SK-N-SH (cell line): ENCODE measurements at regions not wholly inside any gene's neighbourhood (a gene's known extent, or its start where the extent isn't known, plus 50 kb on each side); places are given as distances from the start of the nearest gene placed in this dataset.

ENCODE experiments used
- CTCF ChIA-PET: fragments of 300-600, 350-600 bp; formaldehyde crosslinking; extraction: SDS; loops from one replicate; lab custom pipeline; 2021; lab: Yijun Ruan, JAX
- POLR2A ChIA-PET: fragments of 350-600 bp; sonication (Branson Sonifier 250); formaldehyde crosslinking; extraction: SDS; loops from one replicate; lab custom pipeline; 2020; ENCODE audit warnings: antibody characterized with exemption, inconsistent platforms; lab: Yijun Ruan, JAX
- DNase-seq: peaks from one replicate; pipeline ENCODE4 v3.0.0; 2012
- H2AFZ ChIP-seq: fragments of 200-600 bp; sonication (generic); 2 replicates; pipeline ENCODE4 v1.8.1; 2016; ENCODE audit warnings: antibody characterized with exemption, mild to moderate bottlenecking, low read depth
- H3F3A ChIP-seq: fragments of 200-600 bp; sonication (generic); replicated peaks from 2 replicates; pipeline ENCODE3; 2016; ENCODE audit warnings: antibody characterized with exemption, mild to moderate bottlenecking; ENCODE audit not compliant: insufficient read depth
- H3K27ac ChIP-seq, 2 experiments: fragments of 200-500 bp in 1 of 2; fragments of 200-600 bp in 1 of 2; sonication (Bioruptor generic) in 1 of 2; sonication (generic), shearing (Covaris generic) in 1 of 2; 2 replicates each; pipeline versions ENCODE4 v1.5.1 to v1.6.1; 2014 to 2016; ENCODE audit warnings: low read depth in 2 of 2, inconsistent platforms in 1 of 2, low read length in 1 of 2, mild to moderate bottlenecking in 1 of 2, mixed read lengths in 1 of 2
- H3K27me3 ChIP-seq: fragments of 200-600 bp; sonication (generic), shearing (Covaris generic); 2 replicates; pipeline ENCODE4 v1.6.1; 2016; ENCODE audit warnings: mixed run types; ENCODE audit not compliant: insufficient read depth
- H3K36me3 ChIP-seq, 2 experiments: fragments of 200-500 bp in 1 of 2; fragments of 200-600 bp in 1 of 2; sonication (Bioruptor generic) in 1 of 2; sonication (generic) in 1 of 2; replicated peaks in 1 of 2; 2 replicates each; pipeline versions ENCODE3 to v1.5.1; 2014 to 2016; ENCODE audit warnings: low read length in 1 of 2, mild to moderate bottlenecking in 1 of 2; ENCODE audit not compliant: insufficient read depth in 2 of 2, control insufficient read depth in 1 of 2
- H3K4me1 ChIP-seq, 2 experiments: fragments of 200-500 bp in 1 of 2; fragments of 200-600 bp in 1 of 2; sonication (Bioruptor generic) in 1 of 2; sonication (generic), shearing (Covaris generic) in 1 of 2; 2 replicates each; pipeline versions ENCODE4 v1.5.1 to v1.6.1; 2014 to 2016; ENCODE audit warnings: low read depth in 1 of 2, low read length in 1 of 2, mixed run types in 1 of 2; ENCODE audit not compliant: insufficient read depth in 2 of 2, control insufficient read depth in 1 of 2
- H3K4me2 ChIP-seq: fragments of 200-600 bp; sonication (generic), shearing (Covaris generic); 2 replicates; pipeline ENCODE4 v1.6.1; 2017; ENCODE audit warnings: mixed run types
- H3K4me3 ChIP-seq, 2 experiments: fragments of 200-500 bp in 1 of 2; fragments of 200-600 bp in 1 of 2; sonication (Bioruptor generic) in 1 of 2; sonication (generic), shearing (Covaris generic) in 1 of 2; 2 replicates each; pipeline versions ENCODE4 v1.5.1 to v1.8.1; 2014 to 2016; ENCODE audit warnings: low read depth in 2 of 2, inconsistent platforms in 1 of 2, low read length in 1 of 2, mild to moderate bottlenecking in 1 of 2, mixed read lengths in 1 of 2, moderate library complexity in 1 of 2
- H3K79me2 ChIP-seq: fragments of 200-600 bp; sonication (generic); 2 replicates; pipeline ENCODE4 v1.8.1; 2017; ENCODE audit warnings: mild to moderate bottlenecking; ENCODE audit not compliant: insufficient read depth
- H3K9ac ChIP-seq: fragments of 200-600 bp; sonication (generic); 2 replicates; pipeline ENCODE4 v1.6.1; 2017; ENCODE audit warnings: mixed run types
- H3K9me2 ChIP-seq: fragments of 200-600 bp; sonication (generic); 2 replicates; pipeline ENCODE4 v1.6.1; 2017; ENCODE audit warnings: mixed run types
- H3K9me3 ChIP-seq: fragments of 200-600 bp; sonication (generic); 2 replicates; pipeline ENCODE4 v1.6.1; 2017; ENCODE audit warnings: mixed run types, mild to moderate bottlenecking, moderate library complexity
- H4K20me1 ChIP-seq: fragments of 200-600 bp; sonication (generic); 2 replicates; pipeline ENCODE4 v1.6.1; 2017; ENCODE audit warnings: mild to moderate bottlenecking, mixed run types; ENCODE audit not compliant: insufficient read depth
- CHD2 ChIP-seq: fragments of 150-350 bp; IDR thresholded peaks from 2 replicates; pipeline ENCODE4 v1.6.1; 2018; ENCODE audit warnings: low read length; ENCODE audit not compliant: partially characterized antibody
- EP300 ChIP-seq, 2 experiments: IDR thresholded peaks; 2 replicates each; pipeline versions ENCODE4 v1.4.0 to v1.6.1; 2012; ENCODE audit warnings: borderline replicate concordance in 1 of 2, low read depth in 1 of 2, low read length in 1 of 2
- EZH2phosphoT487 ChIP-seq: fragments of 200-600 bp; sonication (generic); IDR thresholded peaks from 2 replicates; pipeline ENCODE4 v1.6.1; 2017; ENCODE audit warnings: low read depth, mixed run types, mild to moderate bottlenecking, antibody characterized with exemption, moderate library complexity, borderline replicate concordance
- FOSL2 ChIP-seq: IDR thresholded peaks from 2 replicates; pipeline ENCODE4 v1.4.0; 2012; ENCODE audit warnings: low read depth, mild to moderate bottlenecking, moderate library complexity, borderline replicate concordance
- IRF3 ChIP-seq: fragments of 150-350 bp; IDR thresholded peaks from 2 replicates; pipeline ENCODE4 v1.6.1; 2016; ENCODE audit warnings: mild to moderate bottlenecking, low read depth, low read length
- JUND ChIP-seq: IDR thresholded peaks from 2 replicates; pipeline ENCODE4 v1.4.0; 2012
- MAX ChIP-seq: IDR thresholded peaks from 2 replicates; pipeline ENCODE4 v1.4.0; 2012; ENCODE audit warnings: low read depth
- MEF2A ChIP-seq: IDR thresholded peaks from 2 replicates; pipeline ENCODE4 v1.4.0; 2012; ENCODE audit warnings: low read depth, borderline replicate concordance
- MXI1 ChIP-seq: IDR thresholded peaks from 2 replicates; pipeline ENCODE4 v1.6.1; 2012; ENCODE audit warnings: mild to moderate bottlenecking, low read depth, low read length, improper control_type of control experiment
- NFIC ChIP-seq: IDR thresholded peaks from 2 replicates; pipeline ENCODE4 v1.4.0; 2012; ENCODE audit warnings: borderline replicate concordance
- POLR2AphosphoS5 ChIP-seq: IDR thresholded peaks from 2 replicates; pipeline ENCODE4 v1.6.1; 2012; ENCODE audit warnings: low read depth, low read length
- RCOR1 ChIP-seq: fragments of 150-350 bp; IDR thresholded peaks from 2 replicates; pipeline ENCODE4 v1.6.1; 2017; ENCODE audit warnings: antibody characterized with exemption, low read length
- REST ChIP-seq: IDR thresholded peaks from 2 replicates; pipeline ENCODE4 v1.6.1; 2012; ENCODE audit warnings: mild to moderate bottlenecking, low read depth, low read length, moderate library complexity
- RXRA ChIP-seq: IDR thresholded peaks from 2 replicates; pipeline ENCODE4 v1.4.0; 2012; ENCODE audit warnings: low read depth, mild to moderate bottlenecking, borderline replicate concordance
- SIN3A ChIP-seq: IDR thresholded peaks from 2 replicates; pipeline ENCODE4 v1.6.1; 2012; ENCODE audit warnings: low read depth, mild to moderate bottlenecking, low read length, moderate library complexity, borderline replicate concordance
- TAF1 ChIP-seq: IDR thresholded peaks from 2 replicates; pipeline ENCODE4 v1.6.1; 2012; ENCODE audit warnings: low read depth, mild to moderate bottlenecking, low read length, moderate library complexity, borderline replicate concordance
- WGBS: methylation state at CpG from one replicate; pipeline ENCODE4 v1.1.6; 2017; ENCODE audit warnings: low lambda C conversion rate; 5-methylcytosine and 5-hydroxymethylcytosine counted together

- H3K9me2 ChIP-seq = no peaks in the 10 kb centered on the region
- H3K4me3 ChIP-seq = no peak overlapping the region
- H3K4me2 ChIP-seq = no peak overlapping the region
- H3K9ac ChIP-seq = no peak overlapping the region
- no peak overlapping the region for H3K27ac ChIP-seq
- TF ChIP-seq SIN3A = no peak
- no peak for TF ChIP-seq EZH2phosphoT487
- TF ChIP-seq RXRA = no peak
- no peak for TF ChIP-seq RCOR1
- no peak for TF ChIP-seq REST
- no peak for TF ChIP-seq JUND
- no peak for TF ChIP-seq POLR2AphosphoS5
- no peak for TF ChIP-seq MAX
- TF ChIP-seq MXI1 = no peak
- no peak for TF ChIP-seq CHD2
- no peak for TF ChIP-seq IRF3
- TF ChIP-seq NFIC = no peak
- no peak for TF ChIP-seq EP300 (IDR thresholded peaks at IDR 0.05; ENCODE audit: borderline replicate concordance in 1 of 2, low read depth in 1 of 2, low read length in 1 of 2)
- no peak for TF ChIP-seq FOSL2
- TF ChIP-seq MEF2A = no peak
- TF ChIP-seq TAF1 = no peak
- POLR2A ChIA-PET = no interaction called here
- H3K79me2 ChIP-seq = no peaks in the 10 kb centered on the region
- peaks cover 67% of the 10 kb centered on the region for H3K27me3 ChIP-seq
- CTCF ChIA-PET = no interaction called here
- 6% methylated on average over 6 of the region's 6 CpGs for WGBS
- DNase-seq = no peak
- peaks cover 0 to 3% of the 10 kb centered on the region in 2 experiments; a peak in 1 of 4 replicates for H3K4me1 ChIP-seq
- H3K9me3 ChIP-seq = no peaks in the 10 kb centered on the region
- no peaks in the 10 kb centered on the region for H3F3A ChIP-seq
- H4K20me1 ChIP-seq = no peaks in the 10 kb centered on the region
- no peak overlapping the region for H2AFZ ChIP-seq
- H3K36me3 ChIP-seq = no peaks in the 10 kb centered on the region
Measured at GRCh38 chr15:96412045-96412905, 81.8 kb downstream of the NR2F2 start.
